ENCODE measurements at regions not wholly inside any gene's neighbourhood (a gene's known extent, or its start where the extent isn't known, plus 50 kb on each side); places are given as distances from the start of the nearest gene placed in this dataset.

DNA sequence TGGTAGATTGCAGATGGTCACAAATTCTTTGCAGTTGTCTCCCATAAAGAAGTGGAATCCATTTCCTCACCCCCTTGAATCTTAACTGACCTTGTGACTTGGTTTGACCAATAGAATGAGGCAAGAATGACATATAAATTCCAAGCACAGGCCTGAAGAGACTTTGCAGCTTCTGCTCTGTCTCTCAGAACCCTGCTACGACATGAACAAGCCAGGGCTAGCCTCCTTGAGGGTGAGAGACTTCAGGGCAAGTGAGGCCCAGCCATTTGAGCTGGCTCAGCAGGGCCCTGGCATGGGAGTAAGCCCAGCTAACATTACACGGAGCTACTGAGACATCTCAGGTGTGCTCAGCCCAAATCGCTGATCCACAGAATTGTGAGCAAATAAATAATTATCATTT is 216.3 kb upstream of the MAN1A1 start:
- DNase-seq = no peak

GRCh38 chr6:119562168-119562567 is 212.6 kb upstream of the MAN1A1 start:
- no peak for DNase-seq

DNA sequence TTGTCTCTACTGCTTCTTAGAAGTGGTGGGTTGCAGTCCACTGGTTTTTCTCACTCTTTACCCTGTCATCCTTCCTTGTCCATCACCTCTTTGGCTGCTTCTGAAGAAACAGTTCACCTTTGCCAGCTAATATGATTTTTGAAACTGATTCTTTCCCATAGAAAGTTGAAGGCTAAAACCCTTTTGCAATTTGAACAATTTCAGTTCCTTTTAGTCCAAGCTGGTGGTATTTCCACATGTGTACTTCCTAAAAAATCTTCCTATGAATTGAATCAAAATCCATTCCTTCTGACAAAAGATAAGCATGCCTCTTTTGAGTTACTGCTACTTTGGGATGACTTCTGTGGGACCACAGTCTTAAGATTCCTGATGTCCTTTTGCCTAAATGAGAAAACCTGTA is 210.0 kb upstream of the MAN1A1 start:
- DNase-seq = no peak

DNA sequence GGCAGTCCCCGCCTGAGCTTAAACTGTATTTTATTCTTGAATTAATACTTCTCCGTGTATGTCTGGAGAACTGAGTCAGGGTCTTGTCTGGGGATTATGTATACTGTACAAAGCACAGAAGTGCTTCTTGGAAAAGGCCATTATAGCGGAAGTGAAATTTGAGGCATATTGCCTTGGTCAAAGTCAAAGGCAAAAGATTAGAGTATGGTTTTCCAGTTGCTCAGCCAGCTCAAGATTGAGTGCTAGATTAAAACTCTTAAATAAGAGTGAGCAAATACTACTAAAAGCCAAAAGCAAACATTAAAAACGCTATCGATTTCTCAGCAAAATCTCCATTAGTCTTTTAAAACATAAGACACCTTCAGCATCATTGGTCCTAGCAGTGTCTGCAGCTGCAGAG is 207.7 kb upstream of the MAN1A1 start:
- DNase-seq = no peak

- no peak for DNase-seq
Measured at GRCh38 chr6:119552021-119552420, 202.5 kb upstream of the MAN1A1 start.

GRCh38 chr6:119547024-119547423 is 197.5 kb upstream of the MAN1A1 start:
- no peak for DNase-seq

- DNase-seq = no peak
Measured at GRCh38 chr6:119545245-119545644, 195.7 kb upstream of the MAN1A1 start.

DNA sequence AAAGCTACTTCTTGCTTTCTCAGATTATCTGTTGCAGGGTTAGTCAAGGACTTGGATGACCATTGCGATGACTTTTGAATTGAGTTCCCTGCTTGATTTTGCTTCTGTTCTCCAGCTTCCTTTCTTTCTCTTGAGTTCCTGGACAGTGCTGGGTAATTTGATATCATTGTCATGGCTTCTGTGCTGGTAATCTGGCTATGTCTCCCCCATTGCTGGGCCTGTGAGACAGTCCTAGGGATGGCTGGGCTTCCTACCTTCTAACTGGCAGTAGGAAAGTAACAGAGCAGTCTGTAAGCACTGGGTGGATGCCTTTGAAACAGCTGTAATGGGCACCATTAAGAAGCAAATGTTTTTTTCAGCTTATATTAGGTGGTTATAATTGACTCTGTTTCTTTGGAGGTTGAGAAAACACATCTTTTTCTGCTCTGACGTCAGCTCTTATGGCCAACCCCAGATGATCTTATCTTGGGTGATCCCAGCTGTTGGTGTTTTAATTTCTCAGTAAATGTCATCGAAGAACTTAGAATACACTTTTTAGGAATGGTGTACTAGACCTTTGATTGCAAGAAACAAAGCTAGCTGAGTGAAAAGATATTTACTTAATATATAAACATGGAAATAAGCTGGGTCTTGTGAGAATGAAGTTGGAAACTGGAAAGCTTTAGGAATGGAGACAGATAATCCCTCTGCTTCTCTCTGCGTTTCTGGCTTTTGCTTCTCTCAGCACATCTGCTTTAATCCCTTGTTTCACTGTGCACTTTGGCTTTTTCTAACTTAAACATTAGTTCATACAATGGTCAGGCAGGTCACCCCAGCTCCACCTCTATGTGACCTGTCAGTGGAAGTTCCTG is 195.0 kb upstream of the MAN1A1 start:
- DNase-seq = no peak

GRCh38 chr6:119543332-119543731 is 193.8 kb upstream of the MAN1A1 start:
- DNase-seq = no peak

DNA sequence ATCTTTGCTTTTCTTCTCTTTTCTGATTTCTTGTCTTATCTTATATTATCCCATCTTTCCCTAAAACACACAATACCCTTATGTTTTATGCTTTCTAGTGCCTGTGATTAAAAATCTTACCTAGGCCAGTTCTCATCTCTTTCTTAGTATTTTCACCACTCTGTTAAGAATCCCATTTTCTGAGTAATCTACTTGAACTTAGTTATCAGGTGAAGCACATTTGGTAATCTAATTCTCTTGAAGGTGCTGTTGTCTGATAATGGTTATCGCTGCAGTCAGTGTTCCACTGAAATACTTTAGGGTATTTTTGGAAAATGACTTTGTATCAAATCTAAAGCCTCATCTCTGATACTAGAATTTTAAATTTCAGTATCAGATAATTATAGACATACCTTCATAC is 192.5 kb upstream of the MAN1A1 start:
- no peak for DNase-seq

DNA sequence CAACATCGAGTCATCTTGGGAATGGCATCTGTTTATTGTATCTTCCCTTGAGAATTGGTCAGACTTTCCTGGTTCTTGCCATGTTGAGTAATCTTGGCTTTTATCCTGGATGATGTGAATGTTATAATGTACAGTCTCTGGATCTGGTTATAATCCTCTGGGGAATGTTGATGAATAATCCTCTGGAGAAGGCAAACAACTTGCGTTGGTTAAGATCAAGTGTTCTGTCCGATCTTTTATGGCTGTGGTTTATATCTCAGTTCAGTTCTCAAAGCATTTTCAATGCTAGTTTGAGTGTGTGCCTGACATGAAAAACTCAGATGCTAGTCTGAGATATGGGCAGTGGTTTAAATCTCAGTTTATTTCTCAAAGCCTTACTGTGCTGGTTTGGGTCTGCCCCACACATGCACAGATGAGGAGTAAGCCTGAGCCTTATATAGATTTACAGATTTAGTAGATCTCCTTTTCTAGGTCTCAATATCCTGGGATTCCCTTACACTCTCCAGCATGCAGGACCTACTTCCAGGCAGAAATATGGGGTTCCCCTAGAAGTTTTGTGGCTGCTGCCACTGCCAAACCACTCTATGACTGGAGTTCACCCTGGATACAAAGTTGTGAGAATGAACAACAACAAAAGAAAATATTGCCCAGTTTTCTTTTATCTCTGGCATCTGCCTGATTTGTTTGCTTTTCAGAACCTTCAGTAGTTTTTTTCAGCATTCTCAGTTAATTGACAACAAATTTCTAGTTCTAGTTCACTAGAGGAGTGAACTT is 191.8 kb upstream of the MAN1A1 start:
- no peak for DNase-seq

DNA sequence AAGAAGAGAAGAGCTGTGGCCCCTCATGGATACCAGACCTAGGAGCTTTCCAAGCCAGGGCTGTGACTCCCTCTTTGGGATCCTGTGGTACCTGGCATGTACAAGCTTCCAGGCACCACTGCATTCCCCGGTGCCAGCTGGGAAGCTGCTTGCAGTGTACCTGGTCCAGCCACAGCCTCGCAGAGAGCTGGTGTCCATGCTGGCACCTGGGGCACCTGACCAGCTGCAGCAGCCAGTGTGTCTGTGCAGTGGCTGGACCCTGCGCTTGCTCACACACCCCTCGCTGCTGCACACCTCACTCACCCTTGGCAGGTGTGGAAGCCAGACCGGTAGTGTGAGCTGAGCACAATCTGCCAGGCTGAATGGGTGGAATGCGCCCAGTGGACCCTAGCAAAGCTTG is 190.9 kb upstream of the MAN1A1 start:
- DNase-seq = no peak

GRCh38 chr6:119539066-119539746 is 189.6 kb upstream of the MAN1A1 start:
- DNase-seq = no peak

DNA sequence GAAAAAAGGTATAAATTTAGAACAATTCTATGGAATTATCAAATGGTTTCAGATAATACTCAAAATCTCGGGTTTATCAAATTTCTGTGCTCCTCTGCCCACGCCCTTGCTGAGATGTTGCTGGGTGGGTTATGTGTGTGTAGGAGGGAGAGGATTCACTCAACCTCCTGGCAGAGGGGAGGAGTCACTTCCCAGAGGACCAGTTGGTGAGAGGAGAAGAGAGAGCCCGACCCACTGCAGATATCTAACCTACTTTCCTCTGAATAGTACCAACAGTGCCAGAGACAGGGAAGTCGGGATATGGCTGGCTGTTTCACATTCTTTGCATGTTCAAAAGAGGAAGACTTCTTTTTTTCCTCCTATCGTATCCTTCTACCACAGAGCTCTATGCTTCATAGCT is 187.1 kb upstream of the MAN1A1 start:
- DNase-seq = no peak

- no peak for DNase-seq
Measured at GRCh38 chr6:119535332-119535731, 185.8 kb upstream of the MAN1A1 start.

DNA sequence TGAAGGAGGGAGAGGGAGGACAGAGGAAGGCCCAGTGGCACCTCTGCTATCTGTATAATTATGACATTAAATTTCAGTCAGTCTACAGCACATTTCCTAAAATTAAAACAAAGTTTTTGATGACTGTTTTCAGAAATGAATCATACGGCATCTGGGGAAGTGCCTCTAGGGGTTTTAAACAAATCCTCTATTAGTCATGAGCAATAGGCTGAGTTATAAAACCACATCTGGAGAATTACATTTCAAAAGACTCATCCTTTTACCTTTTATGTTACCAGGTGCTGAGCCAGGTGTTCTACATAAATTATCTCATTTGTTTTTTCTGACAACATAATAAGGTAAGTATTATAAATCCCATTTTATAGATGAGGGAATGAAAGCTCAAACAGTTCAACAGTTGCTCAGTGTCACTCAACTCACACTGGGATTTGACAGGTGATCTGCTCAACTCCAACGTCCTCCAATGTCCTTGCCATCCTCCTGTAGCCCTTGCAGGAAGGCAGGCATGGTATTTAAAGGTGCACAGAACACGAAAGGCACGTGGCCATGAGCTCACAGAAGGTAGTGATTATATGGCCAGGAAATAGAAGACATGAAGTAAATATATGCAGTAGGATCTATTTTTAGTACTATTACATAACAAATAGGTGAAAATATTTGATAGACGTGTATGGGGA is 184.2 kb upstream of the MAN1A1 start:
- DNase-seq = no peak

DNA sequence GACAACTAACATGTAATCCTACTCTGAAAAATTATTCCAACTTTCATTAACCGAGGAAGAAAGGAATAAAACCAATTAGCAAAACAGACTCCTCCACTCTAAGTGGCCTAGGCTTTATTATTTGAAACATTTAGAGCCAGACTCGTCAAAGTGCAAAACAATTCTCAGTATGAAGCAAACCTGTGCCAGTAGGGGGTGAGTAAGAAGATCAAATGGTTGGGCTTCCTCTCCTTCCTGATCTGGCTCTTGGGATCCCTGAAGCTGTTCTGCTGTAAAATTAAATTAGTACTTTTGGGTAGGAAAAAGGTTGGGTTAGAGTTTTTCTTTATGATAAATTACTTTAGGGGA is 177.6 kb upstream of the MAN1A1 start:
- no peak for DNase-seq

- DNase-seq = no peak
Measured at GRCh38 chr6:119526561-119527230, 177.1 kb upstream of the MAN1A1 start.

- no peak for DNase-seq
Measured at GRCh38 chr6:119524410-119524809, 174.8 kb upstream of the MAN1A1 start.

DNA sequence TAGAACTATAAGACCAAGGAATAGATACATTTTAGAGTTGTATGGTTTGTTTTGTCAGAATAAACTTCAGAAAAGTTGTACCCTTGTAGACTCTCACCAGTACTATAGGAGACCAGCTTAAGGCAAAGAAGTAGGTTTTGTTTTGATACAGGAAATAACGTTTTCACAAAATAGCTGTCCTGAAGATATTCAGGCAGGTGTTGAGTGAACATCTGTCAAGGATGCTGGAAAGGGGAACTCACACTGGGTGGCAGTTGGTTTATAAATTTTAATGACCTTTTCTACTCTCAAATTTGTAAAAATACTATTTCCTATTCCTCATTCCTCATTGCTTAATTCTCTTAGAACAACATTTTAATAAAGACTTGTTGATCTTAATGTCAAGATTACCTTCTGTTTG is 174.0 kb upstream of the MAN1A1 start:
- no peak for DNase-seq

DNA sequence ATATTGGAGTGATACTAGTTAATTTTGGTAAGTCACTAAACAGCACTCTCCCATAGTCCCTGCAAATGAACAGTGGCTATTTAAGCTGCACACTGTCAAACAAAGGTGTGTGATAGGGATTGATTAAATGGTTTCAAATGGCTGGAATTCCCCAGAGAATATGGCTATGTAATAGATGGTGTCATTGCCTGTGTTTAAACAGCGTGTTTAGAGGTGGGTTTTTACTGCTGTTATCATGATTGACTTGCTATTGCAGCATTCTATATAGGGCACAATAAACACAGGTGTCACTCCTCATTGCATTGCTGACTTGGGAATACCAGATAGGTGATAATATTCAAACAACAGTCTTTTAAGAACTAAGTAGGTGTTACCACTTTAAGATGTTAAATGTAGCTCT is 171.7 kb upstream of the MAN1A1 start:
- no peak for DNase-seq

DNA sequence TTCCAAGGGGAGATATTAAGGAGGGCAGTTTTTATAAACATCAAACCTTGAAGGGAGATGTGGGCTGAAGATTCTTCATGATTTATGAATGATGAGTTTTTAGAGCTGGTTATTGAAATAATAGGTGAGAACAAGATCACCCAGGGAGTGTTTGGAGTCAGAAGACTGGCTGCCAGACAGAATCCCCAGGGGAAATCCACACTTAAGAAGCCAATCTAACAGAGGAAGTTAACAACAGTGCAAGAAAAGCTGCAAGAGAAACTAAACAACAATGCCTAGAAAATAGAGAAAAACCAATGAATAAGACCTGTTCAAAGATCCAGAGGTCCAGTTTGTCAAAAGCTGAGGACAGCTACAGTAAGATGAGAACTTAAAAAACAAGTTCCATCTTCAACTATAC is 167.9 kb upstream of the MAN1A1 start:
- DNase-seq = no peak

GRCh38 chr6:119514345-119514744 is 164.8 kb upstream of the MAN1A1 start:
- DNase-seq = no peak
